GM19324 (cell line): ENCODE measurements at regions not wholly inside any gene's neighbourhood (a gene's known extent, or its start where the extent isn't known, plus 50 kb on each side); places are given as distances from the start of the nearest gene placed in this dataset.

Experiments used
- ATAC-seq: cut with Tn5 transposase; IDR thresholded peaks from one replicate; pipeline ENCODE4 v1.9.1; 2021; ENCODE audit warnings: mild to moderate bottlenecking, moderate library complexity; ENCODE audit not compliant: unreplicated experiment, low FRiP score

DNA sequence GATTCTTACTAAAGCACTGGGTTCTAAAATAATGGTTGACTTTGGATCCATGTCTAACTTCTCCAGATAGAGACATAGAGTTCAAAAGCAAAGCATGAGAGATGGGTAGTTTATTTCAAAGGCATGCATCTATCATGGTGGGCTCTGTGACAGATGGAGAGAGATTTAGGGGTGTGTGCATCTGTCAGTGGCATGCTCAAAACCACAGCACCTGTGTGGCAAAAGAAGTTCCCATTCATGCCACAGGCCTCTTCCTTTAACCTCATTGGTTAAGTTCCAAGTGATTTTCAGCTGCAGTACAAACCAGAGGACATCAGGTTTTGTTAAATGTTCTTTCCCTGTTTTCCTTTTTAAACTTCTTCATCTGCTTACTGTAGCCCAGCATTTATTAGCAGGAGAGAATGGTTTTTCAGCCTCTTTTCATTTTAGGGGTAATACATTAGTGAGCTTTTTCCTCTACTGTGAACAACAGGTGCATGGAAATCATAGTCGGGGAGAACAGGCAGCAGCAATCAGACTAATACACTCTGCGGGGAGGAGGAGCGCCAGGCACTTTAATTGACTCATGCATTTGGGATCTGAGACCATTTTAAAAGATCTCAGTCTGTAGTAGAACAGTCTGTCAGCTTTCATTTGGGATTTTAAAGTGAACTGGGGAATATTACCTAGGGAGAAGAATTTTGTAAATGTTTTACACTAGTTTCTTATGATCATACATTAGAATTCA lies 52.4 kb upstream of the UPP2 start:
- ATAC-seq: no peak

DNA sequence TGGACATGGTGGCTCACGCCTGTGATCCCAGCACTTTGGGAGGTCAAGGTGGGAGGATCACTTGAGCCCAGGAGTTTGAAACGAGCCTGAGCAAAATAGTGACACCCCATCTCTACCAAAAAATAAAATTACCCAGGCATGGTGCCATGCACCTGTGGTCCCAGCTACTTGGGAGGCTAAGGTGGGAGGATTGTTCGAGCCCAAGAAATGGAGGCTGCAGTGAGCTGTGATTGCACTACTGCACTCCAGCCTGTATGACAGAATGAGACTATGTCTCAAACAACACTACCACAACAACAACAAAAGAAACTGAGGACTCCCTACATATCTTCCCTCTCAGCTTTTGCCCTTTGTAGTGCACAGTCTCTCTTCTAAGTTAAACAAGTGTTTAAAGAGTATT lies 53.3 kb upstream of the UPP2 start:
- ATAC-seq: no peak

- ATAC-seq: no peak
Observed at GRCh38 chr2:158047156-158047611, 54.5 kb upstream of the UPP2 start.

DNA sequence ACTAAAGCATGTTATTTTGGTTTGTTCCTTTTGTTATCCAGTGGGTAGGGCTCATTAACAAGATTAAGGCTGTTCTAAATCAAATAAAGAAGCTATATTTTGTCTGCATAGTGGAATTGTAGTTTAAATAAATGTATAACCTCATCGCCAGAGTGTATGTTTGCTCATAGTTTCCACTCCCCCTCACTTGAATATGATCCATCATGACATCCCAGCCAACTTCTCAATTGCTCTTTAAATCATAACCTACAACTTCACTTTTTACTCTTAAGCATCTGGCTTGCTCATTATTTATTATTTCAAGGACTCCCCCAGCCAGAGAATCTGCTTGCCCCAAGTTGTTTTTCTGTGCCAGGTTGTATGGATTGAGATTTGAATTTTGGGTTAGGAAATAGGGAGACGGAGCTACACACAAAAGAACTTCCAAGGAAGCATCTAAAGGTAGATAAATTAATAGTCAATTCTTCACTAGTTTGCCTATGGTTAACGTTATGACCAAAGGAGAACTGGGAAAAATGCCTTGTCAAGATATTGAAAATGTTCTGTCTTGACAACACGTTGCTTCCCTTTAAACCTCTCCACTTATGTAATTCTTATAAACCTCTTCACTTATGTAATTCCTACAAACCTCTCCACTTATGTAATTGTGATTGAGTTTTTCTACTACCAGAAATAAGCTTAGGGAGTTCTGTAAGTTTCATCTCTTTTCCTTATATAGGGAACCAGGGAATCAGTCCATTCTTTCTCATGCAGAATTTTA lies 55.4 kb upstream of the UPP2 start:
- no peak for ATAC-seq

GRCh38 chr2:158045362-158045761 lies 56.3 kb upstream of the UPP2 start:
- ATAC-seq: no peak

DNA sequence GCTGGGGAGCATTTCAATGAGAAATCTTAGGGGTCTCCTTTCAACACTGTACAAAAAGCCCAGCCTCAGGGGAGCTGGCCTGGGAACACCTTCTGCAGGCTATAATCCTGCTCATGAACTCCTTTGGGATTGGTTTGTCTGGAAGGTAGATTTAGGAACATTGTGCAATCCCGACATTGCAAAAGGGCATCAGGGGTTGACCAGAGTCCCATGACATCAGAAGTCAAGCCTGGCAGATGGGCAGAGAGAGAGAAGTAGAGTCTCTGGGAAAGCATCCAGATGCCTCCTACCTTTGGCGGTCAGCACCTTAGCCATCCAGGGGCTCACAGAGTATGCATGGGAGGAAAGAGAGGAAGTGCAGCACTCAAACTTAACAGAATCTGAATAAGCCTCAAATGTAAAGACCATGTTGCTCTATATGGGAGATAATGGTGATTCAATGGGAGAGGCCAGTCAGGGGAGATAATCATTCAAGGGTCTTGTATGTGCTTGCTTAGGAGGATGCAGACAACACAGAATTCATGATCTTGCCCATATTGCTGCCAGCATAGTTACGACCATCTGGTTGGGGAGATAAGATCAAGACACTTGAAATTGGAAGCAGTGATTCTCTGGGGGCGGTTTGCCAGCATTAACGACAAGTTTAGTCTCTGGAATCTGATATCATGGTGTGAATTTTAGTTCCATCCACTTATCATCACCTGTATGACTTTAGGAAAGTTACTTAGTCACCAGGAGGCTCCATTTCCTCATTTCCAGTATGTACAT lies 58.3 kb upstream of the UPP2 start:
- no peak for ATAC-seq

GRCh38 chr2:158042666-158043065 lies 59.0 kb upstream of the UPP2 start:
- no peak for ATAC-seq

GRCh38 chr2:158042245-158042644 lies 59.4 kb upstream of the UPP2 start:
- no peak for ATAC-seq

DNA sequence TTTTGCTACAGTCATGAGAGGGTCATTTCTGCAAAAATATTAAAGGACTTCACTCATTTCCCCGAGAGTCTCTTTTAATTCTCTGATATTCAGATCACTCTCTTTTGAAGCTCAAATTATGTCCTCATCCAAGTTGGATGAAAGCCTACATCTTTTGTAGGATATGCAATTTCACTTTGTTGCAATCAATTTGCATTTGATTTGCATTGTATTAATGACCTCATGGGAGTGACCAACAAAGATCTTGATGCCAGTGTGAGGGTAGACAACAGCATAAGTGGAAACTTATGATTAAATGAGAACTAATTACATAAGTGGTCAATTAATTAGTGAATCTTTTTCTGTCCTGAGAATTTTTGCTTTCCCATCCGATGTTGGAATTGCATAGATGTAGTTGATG lies 60.3 kb upstream of the UPP2 start:
- no peak for ATAC-seq

- no peak for ATAC-seq
Observed at GRCh38 chr2:158038901-158039300, 62.8 kb upstream of the UPP2 start.

GRCh38 chr2:158034198-158034866 lies 67.3 kb upstream of the UPP2 start:
- ATAC-seq: no peak

GRCh38 chr2:158031371-158031770 lies 70.3 kb upstream of the UPP2 start:
- ATAC-seq: no peak

DNA sequence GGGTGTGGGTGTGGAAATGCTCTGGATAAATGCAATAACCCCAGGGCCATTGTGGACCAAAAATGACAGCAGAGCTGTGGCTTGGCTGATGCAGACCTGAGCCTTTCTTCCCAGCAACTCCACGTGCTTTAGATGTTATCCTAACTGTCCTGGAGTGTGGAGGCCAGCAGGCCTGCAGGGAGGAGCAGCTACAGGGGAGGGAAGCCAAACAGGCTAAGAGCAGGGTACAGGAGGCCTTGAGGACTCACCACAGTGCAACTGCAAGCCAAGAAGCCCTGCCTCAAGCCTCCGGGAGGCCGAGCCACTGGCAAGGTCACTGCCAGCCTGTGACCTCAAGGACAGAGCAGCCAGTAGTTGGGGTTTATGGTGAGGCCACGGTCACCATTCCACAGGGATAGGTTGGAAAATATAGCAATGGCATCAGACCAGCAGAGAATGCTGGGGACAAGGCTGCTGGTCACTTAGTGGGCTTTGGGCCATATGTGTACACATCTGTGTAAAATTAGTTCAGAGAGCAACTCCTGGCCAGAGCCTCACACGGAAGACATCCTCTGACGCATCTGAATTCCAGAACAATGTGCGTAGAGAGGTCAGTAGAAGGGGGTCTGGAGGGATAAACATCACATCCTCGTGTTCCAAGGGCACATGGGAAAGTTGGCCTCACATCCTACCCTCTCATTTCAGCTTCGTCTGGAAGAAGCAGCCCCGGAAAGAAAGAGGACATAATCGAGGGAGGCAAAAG lies 76.2 kb upstream of the UPP2 start:
- ATAC-seq: no peak

DNA sequence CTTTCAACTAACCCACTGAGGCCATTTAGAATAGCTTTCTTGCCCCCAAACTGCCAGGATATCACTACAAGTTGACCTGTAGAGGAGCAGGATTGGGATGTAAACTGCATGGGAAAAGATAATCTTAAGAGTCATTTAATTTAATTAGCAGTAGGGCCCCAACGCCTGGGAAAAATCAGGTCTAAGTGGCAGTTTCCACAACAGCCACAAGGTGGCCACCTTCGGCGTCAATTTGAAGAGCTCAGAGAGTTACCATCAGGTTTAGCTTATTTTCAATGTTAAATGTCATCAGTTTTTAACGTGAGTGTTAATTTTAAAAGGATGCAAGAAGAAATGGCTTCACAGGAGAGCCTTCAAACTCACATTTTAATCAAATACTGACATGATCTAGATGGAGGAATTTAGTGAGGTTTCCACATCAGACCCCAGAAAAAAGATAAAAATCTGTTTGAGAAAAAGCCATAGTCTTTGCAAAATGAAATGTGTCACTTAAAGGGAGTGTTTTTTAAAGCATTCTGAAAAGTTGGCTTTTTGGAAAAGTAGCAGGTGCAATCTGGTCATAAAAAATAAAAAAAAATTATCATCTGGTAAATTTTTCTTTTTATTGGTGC lies 77.3 kb upstream of the UPP2 start:
- ATAC-seq: no peak

GRCh38 chr2:158022888-158023287 lies 78.8 kb upstream of the UPP2 start:
- ATAC-seq: no peak

- ATAC-seq: no peak
Observed at GRCh38 chr2:158021226-158021625, 80.5 kb upstream of the UPP2 start.

DNA sequence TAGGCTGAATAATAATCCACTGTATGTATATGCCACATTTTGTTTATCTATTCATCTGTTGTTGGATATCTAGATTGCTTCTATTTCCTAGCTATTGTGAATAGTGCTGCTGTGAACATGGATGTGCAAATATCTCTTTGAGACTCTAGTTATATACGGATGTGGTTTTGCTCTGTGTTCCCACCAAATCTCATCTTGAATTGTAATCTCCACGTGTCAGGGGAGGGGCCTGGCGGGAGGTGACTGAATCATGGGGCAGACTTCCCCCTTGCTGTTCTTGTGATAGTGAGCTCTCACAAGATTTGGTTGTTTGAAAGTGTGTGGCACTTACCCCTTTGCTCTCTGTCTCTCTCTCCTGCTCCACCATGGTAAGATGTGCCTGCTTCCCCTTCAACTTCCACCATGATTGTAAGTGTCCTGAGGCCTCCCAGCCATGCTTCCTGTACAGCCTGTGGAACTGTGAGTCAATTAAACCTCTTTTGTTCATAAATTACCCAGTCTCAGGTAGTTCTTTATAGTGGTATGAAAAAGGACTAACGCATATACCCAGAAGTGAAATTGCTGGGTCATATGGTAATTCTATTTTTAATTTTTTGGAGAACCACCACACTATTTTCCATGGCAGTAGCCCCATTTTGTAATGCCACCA lies 86.1 kb upstream of the UPP2 start:
- ATAC-seq: no peak

DNA sequence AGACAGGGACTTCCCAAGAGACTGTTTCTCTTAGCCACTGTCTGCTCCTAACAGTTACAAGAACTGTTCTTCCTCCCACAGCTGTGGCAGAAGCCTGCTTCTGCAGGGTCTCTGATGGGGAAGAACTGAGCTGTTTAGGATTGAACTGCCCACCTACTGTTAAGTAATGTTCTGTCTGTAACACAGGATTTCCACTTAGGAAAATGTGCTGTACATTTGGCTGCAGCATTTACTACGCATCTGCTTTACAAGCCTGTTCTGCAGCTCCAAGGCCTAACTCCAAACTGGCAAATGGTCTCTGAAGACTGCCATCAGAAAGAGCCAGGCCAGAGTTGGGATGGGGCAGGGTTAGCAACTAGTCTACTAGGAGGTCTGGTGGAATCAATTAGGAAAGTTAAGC lies 87.8 kb upstream of the UPP2 start:
- no peak for ATAC-seq

- ATAC-seq: no peak
Observed at GRCh38 chr2:158011055-158011771, 90.5 kb upstream of the UPP2 start.
